OCI-LY1 (cell line): ENCODE measurements at regions not wholly inside any gene's neighbourhood (a gene's known extent, or its start where the extent isn't known, plus 50 kb on each side); places are given as distances from the start of the nearest gene placed in this dataset.

Experiments
- H2AFZ ChIP-seq: fragments of 200-600 bp; sonication (generic), shearing (Covaris generic); 2 replicates; pipeline ENCODE4 v1.6.0; 2014; ENCODE audit warnings: antibody characterized with exemption, mild to moderate bottlenecking, low read length
- H3F3A ChIP-seq: fragments of 200-600 bp; sonication (generic), shearing (Covaris generic); 2 replicates; pipeline ENCODE4 v1.6.0; 2014; ENCODE audit warnings: mild to moderate bottlenecking, antibody characterized with exemption, low read length, moderate library complexity; ENCODE audit not compliant: insufficient read depth
- H3K27ac ChIP-seq: fragments of 200-600 bp; sonication (generic); 2 replicates; pipeline ENCODE4 v1.5.1; 2014; ENCODE audit warnings: low read length, mixed run types, mild to moderate bottlenecking, low read depth; ENCODE audit not compliant: poor library complexity, severe bottlenecking
- H3K27me3 ChIP-seq: fragments of 200-600 bp; sonication (generic); 2 replicates; pipeline ENCODE4 v1.6.0; 2014; ENCODE audit warnings: antibody characterized with exemption, mild to moderate bottlenecking, low read length, moderate library complexity; ENCODE audit not compliant: insufficient read depth
- H3K36me3 ChIP-seq: fragments of 200-600 bp; sonication (generic); 2 replicates; pipeline ENCODE4 v1.6.1; 2014; ENCODE audit warnings: mild to moderate bottlenecking, antibody characterized with exemption, low read length, moderate library complexity, mixed read lengths; ENCODE audit not compliant: insufficient read depth
- H3K4me1 ChIP-seq: fragments of 200-600 bp; sonication (generic); 2 replicates; pipeline ENCODE4 v1.5.1; 2014; ENCODE audit warnings: mild to moderate bottlenecking, low read length, moderate library complexity; ENCODE audit not compliant: insufficient read depth, severe bottlenecking
- H3K4me2 ChIP-seq: fragments of 200-600 bp; sonication (generic), shearing (Covaris generic); 2 replicates; pipeline ENCODE4 v1.6.1; 2014; ENCODE audit warnings: low read length
- H3K4me3 ChIP-seq: fragments of 200-600 bp; sonication (generic); 2 replicates; pipeline ENCODE4 v1.5.1; 2014; ENCODE audit warnings: low read length, low read depth, mild to moderate bottlenecking, mixed read lengths; ENCODE audit not compliant: poor library complexity, severe bottlenecking
- H3K79me2 ChIP-seq: fragments of 200-600 bp; shearing (Covaris generic); 2 replicates; pipeline ENCODE4 v1.6.1; 2016; ENCODE audit warnings: mixed run types, low read length, mixed read lengths; ENCODE audit not compliant: insufficient read depth
- H3K9ac ChIP-seq: fragments of 200-600 bp; sonication (generic), shearing (Covaris generic); 2 replicates; pipeline ENCODE4 v1.6.1; 2014; ENCODE audit warnings: mild to moderate bottlenecking, low read length, mixed read lengths
- H3K9me2 ChIP-seq: fragments of 200-600 bp; sonication (generic), shearing (Covaris generic); 2 replicates; pipeline ENCODE4 v1.6.1; 2014; ENCODE audit warnings: low read depth, mild to moderate bottlenecking, low read length, mixed read lengths
- H3K9me3 ChIP-seq: fragments of 200-600 bp; shearing (Covaris generic); 2 replicates; pipeline ENCODE4 v1.6.1; 2014; ENCODE audit warnings: low read length, mixed read lengths
- H4K20me1 ChIP-seq: fragments of 200-600 bp; sonication (generic), shearing (Covaris generic); 2 replicates; pipeline ENCODE4 v1.6.0; 2016; ENCODE audit warnings: mild to moderate bottlenecking, low read length; ENCODE audit not compliant: insufficient read depth
- CTCF ChIP-seq: fragments of 200-600 bp; sonication (generic), shearing (Covaris generic); IDR thresholded peaks from 2 replicates; pipeline ENCODE4 v1.5.1; 2017; ENCODE audit warnings: mild to moderate bottlenecking, antibody characterized with exemption, low read length, moderate library complexity, mixed read lengths
- EZH2 ChIP-seq: fragments of 200-600 bp; sonication (generic), shearing (Covaris generic); IDR thresholded peaks from 2 replicates; pipeline ENCODE4 v1.8.0; 2017; ENCODE audit warnings: borderline replicate concordance, mixed run types, mild to moderate bottlenecking, antibody characterized with exemption, low read length, moderate library complexity, mixed read lengths

- Histone ChIP-seq H3K9me3 (no peaks in the 10 kb centered on the region), H3F3A (no peaks in the 10 kb centered on the region), H3K4me3 (no peak overlapping the region), H3K4me2 (no peak overlapping the region), H4K20me1 (no peaks in the 10 kb centered on the region), H3K9me2 (no peaks in the 10 kb centered on the region), H3K9ac (no peak overlapping the region), H3K27ac (no peak overlapping the region), H3K27me3 (no peaks in the 10 kb centered on the region), H3K36me3 (no peaks in the 10 kb centered on the region), H3K79me2 (no peaks in the 10 kb centered on the region), H2AFZ (no peak overlapping the region), H3K4me1 (no peaks in the 10 kb centered on the region)
- no peak for TF ChIP-seq EZH2
Measured at GRCh38 chr6:14863902-14864850, 381.7 kb upstream of the JARID2 start.

GRCh38 chr6:14865531-14866100 is 380.3 kb upstream of the JARID2 start:
- H3K9me2 ChIP-seq = no peaks in the 10 kb centered on the region
- H3K27me3 ChIP-seq = no peaks in the 10 kb centered on the region
- no peaks in the 10 kb centered on the region for H3K36me3 ChIP-seq
- H3K27ac ChIP-seq = no peak overlapping the region
- no peak overlapping the region for H2AFZ ChIP-seq
- no peaks in the 10 kb centered on the region for H4K20me1 ChIP-seq
- H3K9me3 ChIP-seq = no peaks in the 10 kb centered on the region
- H3K4me3 ChIP-seq = no peak overlapping the region
- no peaks in the 10 kb centered on the region for H3F3A ChIP-seq
- H3K79me2 ChIP-seq = no peaks in the 10 kb centered on the region
- no peak overlapping the region for H3K9ac ChIP-seq
- TF ChIP-seq CTCF (no peak), EZH2 (no peak)
- no peak overlapping the region for H3K4me2 ChIP-seq
- no peaks in the 10 kb centered on the region for H3K4me1 ChIP-seq

- H3K27me3 ChIP-seq = no peaks in the 10 kb centered on the region
- no peaks in the 10 kb centered on the region for H4K20me1 ChIP-seq
- no peak overlapping the region for H3K4me2 ChIP-seq
- no peak overlapping the region for H3K9ac ChIP-seq
- no peaks in the 10 kb centered on the region for H3K4me1 ChIP-seq
- H3K9me3 ChIP-seq = no peaks in the 10 kb centered on the region
- TF ChIP-seq EZH2 (no peak), CTCF (no peak)
- no peaks in the 10 kb centered on the region for H3K9me2 ChIP-seq
- no peaks in the 10 kb centered on the region for H3K79me2 ChIP-seq
- no peak overlapping the region for H3K27ac ChIP-seq
- no peak overlapping the region for H3K4me3 ChIP-seq
- no peak overlapping the region for H2AFZ ChIP-seq
- no peaks in the 10 kb centered on the region for H3F3A ChIP-seq
- no peaks in the 10 kb centered on the region for H3K36me3 ChIP-seq
Measured at GRCh38 chr6:14867802-14868201, 378.1 kb upstream of the JARID2 start.
